Testis (tissue), 2 donors: ENCODE measurements at regions not wholly inside any gene's neighbourhood (a gene's known extent, or its start where the extent isn't known, plus 50 kb on each side); places are given as distances from the start of the nearest gene placed in this dataset.

ENCODE experiments used
- DNase-seq: peaks from one replicate; pipeline ENCODE4 v3.0.0-alpha.2; 2019
- H3K27ac ChIP-seq, 2 donors: fragments of 200-600 bp; sonication (generic); one replicate each; pipeline ENCODE4 v1.5.1; 2019
- H3K27me3 ChIP-seq: fragments of 200-600 bp; sonication (generic); one replicate; pipeline ENCODE4 v1.5.1; 2019
- H3K36me3 ChIP-seq: fragments of 200-600 bp; sonication (generic); one replicate; pipeline ENCODE4 v1.5.1; 2017; ENCODE audit warnings: low read depth; ENCODE audit errors: missing control alignments
- H3K4me1 ChIP-seq: fragments of 200-600 bp; sonication (generic); one replicate; pipeline ENCODE4 v1.5.1; 2019
- H3K4me3 ChIP-seq, 2 donors: fragments of 200-600 bp; sonication (generic); one replicate each; pipeline ENCODE4 v1.5.1; 2017 to 2019
- H3K9me3 ChIP-seq: fragments of 200-600 bp; sonication (generic); one replicate; pipeline ENCODE4 v1.5.1; 2017
- CTCF ChIP-seq, 3 experiments: fragments of 450-650 bp in 2 of 3; fragments of 200-600 bp in 1 of 3; sonication (generic) in 1 of 3; IDR thresholded peaks; one replicate each; pipeline ENCODE4 v1.5.1; 2016 to 2019; ENCODE audit warnings: antibody characterized with exemption in 3 of 3, mild to moderate bottlenecking in 2 of 3, moderate library complexity in 1 of 3
- POLR2A ChIP-seq: fragments of 450-650 bp; IDR thresholded peaks from one replicate; pipeline ENCODE4 v1.6.1; 2017; ENCODE audit warnings: antibody characterized with exemption, mild to moderate bottlenecking, moderate library complexity
- WGBS, 2 donors: methylation state at CpG; one replicate each; pipeline ENCODE4 v1.1.5; 2018; 5-methylcytosine and 5-hydroxymethylcytosine counted together
- intact Hi-C: fragments of 100-400 bp; cut with DNase I; formaldehyde crosslinking; loops from one replicate; pipeline ENCODE4 v1.15.1; 2023; ENCODE audit warnings: low total_unique reads

- intact Hi-C loops, result no loop called here
- no peak for DNase-seq
- Histone ChIP-seq H3K36me3 (no peaks in the 10 kb centered on the region), H3K27ac (no peak overlapping the region), H3K4me3 (no peak overlapping the region), H3K27me3 (no peaks in the 10 kb centered on the region), H3K4me1 (no peaks in the 10 kb centered on the region), H3K9me3 (no peaks in the 10 kb centered on the region)
- TF ChIP-seq CTCF (IDR thresholded peaks at IDR 0.05), result no peak
- TF ChIP-seq POLR2A, result no peak
- WGBS, 2 donors, result 75 to 80% methylated on average over 4 of the region's 4 CpGs
Measured at GRCh38 chr7:115722302-115722977, 308.1 kb downstream of the TFEC start.

DNA sequence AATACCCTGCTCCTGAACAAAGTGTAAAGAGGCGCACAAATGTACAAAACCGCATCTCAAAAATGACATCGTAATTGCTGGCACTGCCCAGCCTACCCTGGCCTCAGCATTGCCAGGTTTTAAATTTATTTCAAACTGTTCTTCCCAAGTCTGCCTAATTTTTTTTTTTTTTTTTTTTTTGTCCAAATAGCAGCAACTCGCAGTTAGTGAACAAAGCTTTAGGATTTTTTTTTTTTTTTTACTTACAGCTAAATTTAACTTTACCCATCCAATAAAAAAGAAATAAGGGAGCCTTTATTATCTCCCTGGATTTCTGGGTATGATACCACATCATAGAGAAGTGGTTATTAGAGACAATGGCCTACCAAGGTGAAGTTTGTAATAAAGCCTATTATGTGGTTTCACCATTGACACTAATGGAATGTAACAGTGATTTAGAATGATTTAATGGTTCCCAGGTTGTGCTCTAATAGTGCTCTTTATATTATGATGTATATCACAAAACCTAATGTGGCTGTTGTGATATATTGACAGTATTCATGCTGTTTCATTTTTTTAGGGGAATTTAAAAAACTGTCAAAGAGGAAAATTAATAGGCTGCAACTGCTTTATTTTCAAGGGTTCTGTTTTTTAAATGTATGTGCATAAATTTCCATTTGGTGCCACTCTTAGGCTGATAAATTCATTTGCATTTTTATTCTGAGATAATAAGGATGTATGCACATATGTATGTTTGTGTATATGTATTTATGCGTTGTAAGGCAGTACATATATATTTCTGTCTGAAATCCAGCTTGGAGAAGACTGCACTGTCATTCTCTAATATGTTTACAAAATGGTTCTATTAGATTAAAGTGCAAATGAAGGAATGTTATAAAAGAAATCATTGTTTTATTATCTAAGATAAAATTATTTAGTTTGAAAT, 309.0 kb downstream of the TFEC start:
- H3K36me3 ChIP-seq, result no peaks in the 10 kb centered on the region
- no peaks in the 10 kb centered on the region for H3K4me1 ChIP-seq
- H3K27ac ChIP-seq, result no peak overlapping the region
- TF ChIP-seq POLR2A, result no peak
- TF ChIP-seq CTCF (IDR thresholded peaks at IDR 0.05), result no peak
- no peak overlapping the region for H3K4me3 ChIP-seq
- 87 to 89% methylated on average over 5 of the region's 5 CpGs for WGBS, 2 donors
- no peaks in the 10 kb centered on the region for H3K9me3 ChIP-seq
- DNase-seq, result no peak
- no peaks in the 10 kb centered on the region for H3K27me3 ChIP-seq
- intact Hi-C loops, result no loop called here

GRCh38 chr7:115719963-115720362, 310.6 kb downstream of the TFEC start:
- 84% methylated on average over 5 of the region's 5 CpGs for WGBS, 2 donors
- H3K27me3 ChIP-seq, result no peaks in the 10 kb centered on the region
- intact Hi-C loops, result no loop called here

DNA sequence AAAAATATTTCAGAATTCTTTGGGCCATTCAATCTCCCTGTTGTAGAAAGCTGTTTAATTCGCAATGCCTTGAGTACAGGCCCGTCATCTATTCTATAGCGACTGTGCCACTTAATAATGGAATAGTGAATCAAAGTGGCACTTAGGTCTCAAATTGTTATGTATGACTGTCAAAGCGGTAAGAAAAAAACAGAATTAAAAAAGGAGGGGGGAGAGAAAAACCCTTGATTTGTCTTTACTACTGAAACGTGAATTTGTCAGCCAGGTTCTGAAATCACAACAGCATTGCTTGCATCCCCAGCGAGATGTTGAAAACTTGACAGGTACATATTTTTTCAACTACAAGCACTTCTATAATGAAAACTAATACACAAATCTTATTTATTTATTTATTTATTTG, 320.9 kb downstream of the TFEC start:
- Histone ChIP-seq H3K4me3 (no peak overlapping the region), H3K36me3 (no peaks in the 10 kb centered on the region), H3K9me3 (no peaks in the 10 kb centered on the region), H3K27me3 (no peaks in the 10 kb centered on the region), H3K27ac (no peak overlapping the region), H3K4me1 (no peaks in the 10 kb centered on the region)
- 94 to 95% methylated on average over 6 of the region's 6 CpGs for WGBS, 2 donors
- DNase-seq, result no peak
- intact Hi-C loops, result no loop called here
- TF ChIP-seq CTCF (IDR thresholded peaks at IDR 0.05), result no peak
- no peak for TF ChIP-seq POLR2A

More at GRCh38 chr7:115719963-115720362, 310.6 kb downstream of the TFEC start:
- no peak for TF ChIP-seq CTCF (IDR thresholded peaks at IDR 0.05)
- TF ChIP-seq POLR2A, result no peak
- Histone ChIP-seq H3K4me3 (no peak overlapping the region), H3K27ac (no peak overlapping the region), H3K36me3 (no peaks in the 10 kb centered on the region), H3K4me1 (no peaks in the 10 kb centered on the region), H3K9me3 (no peaks in the 10 kb centered on the region)
- DNase-seq, result no peak
